IPS-15b (cell line): ENCODE measurements at regions not wholly inside any gene's neighbourhood (a gene's known extent, or its start where the extent isn't known, plus 50 kb on each side); places are given as distances from the start of the nearest gene placed in this dataset.

Source experiments
- H3K27me3 ChIP-seq: one replicate; pipeline ENCODE4 v1.6.1; 2013; ENCODE audit warnings: low read length; ENCODE audit not compliant: control insufficient read depth, insufficient read depth
- H3K36me3 ChIP-seq: one replicate; pipeline ENCODE4 v1.6.1; 2013; ENCODE audit warnings: low read length; ENCODE audit not compliant: control insufficient read depth, insufficient read depth
- H3K4me1 ChIP-seq: one replicate; pipeline ENCODE4 v1.6.1; 2013; ENCODE audit warnings: mild to moderate bottlenecking, low read length; ENCODE audit not compliant: control insufficient read depth, insufficient read depth
- H3K4me3 ChIP-seq: one replicate; pipeline ENCODE4 v1.5.1; 2013; ENCODE audit warnings: low read depth, low read length
- H3K9ac ChIP-seq: one replicate; pipeline ENCODE4 v1.6.1; 2013; ENCODE audit warnings: low read depth, mild to moderate bottlenecking, low read length
- H3K9me3 ChIP-seq: one replicate; pipeline ENCODE4 v1.6.1; 2013; ENCODE audit warnings: mild to moderate bottlenecking, low read length; ENCODE audit not compliant: control insufficient read depth, insufficient read depth

DNA sequence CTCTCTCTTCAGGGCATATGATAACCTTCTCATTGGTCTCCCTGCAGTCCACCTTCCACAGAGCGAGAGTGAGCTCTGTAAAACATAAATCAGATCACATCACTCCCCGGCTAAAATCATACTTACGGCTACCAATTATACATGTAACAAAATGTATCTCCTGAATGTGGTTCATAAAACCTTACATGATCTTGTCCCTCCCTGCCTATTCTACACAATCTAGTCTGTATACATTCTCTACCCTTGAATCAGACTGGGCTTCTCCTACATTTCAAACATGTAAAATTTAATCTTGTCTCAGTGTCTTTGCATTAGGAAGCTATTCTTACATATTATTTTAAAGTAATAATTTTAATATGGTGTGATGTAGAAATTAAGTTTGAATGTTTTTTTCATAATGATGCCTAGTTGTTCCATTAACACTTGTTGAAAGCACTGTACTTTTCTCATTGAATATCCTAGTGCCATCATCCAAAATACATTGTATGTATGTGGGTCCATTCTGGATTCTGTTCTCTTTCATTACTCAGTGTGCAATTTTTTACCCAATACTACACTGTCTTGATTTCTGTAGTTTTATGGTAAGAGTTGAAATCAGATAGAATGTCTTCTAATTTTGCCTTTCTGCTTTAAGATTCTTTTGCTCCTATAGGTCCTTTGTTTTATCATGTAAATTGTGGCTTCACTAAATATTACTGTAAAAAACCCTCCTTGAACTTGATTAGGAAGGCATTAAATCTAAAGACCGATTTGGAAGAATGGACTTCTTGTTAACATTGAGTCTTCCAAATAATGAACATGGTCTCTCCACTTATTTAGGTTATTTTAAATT, 403.3 kb upstream of the EPHA7 start:
- Histone ChIP-seq H3K9ac (no peak overlapping the region), H3K9me3 (no peaks in the 10 kb centered on the region), H3K27me3 (no peaks in the 10 kb centered on the region), H3K4me1 (no peaks in the 10 kb centered on the region), H3K36me3 (no peaks in the 10 kb centered on the region), H3K4me3 (no peak overlapping the region)

- Histone ChIP-seq H3K9ac (no peak overlapping the region), H3K9me3 (no peaks in the 10 kb centered on the region), H3K4me1 (no peaks in the 10 kb centered on the region)
Measured at GRCh38 chr6:93821953-93822352, 402.6 kb upstream of the EPHA7 start.

GRCh38 chr6:93820465-93821082, 401.2 kb upstream of the EPHA7 start:
- Histone ChIP-seq H3K9ac (no peak overlapping the region), H3K9me3 (no peaks in the 10 kb centered on the region), H3K36me3 (peaks cover 3% of the 10 kb centered on the region), H3K4me1 (no peaks in the 10 kb centered on the region), H3K4me3 (no peak overlapping the region), H3K27me3 (no peaks in the 10 kb centered on the region)

More at GRCh38 chr6:93821953-93822352, 402.6 kb upstream of the EPHA7 start:
- Histone ChIP-seq H3K4me3 (no peak overlapping the region), H3K27me3 (no peaks in the 10 kb centered on the region), H3K36me3 (no peaks in the 10 kb centered on the region)

DNA sequence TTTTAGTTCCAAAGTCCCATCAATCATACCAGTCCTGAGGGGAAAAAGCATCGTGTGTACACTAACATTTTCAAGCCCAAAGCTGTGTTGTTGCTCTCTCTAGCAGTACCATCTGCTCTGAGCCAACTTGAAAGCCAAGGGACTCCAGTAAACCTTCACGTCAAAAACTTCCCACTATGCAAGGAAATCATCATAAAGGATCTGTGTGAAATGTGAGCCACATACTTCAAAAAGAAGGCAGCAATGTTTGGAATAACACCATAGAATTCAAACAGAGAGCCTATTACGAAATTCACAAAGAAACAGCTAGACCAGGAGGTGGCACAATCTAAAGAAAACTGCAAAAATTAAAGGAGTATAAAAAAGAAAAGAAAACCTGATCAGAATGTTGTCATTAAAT, 399.8 kb upstream of the EPHA7 start:
- Histone ChIP-seq H3K36me3 (peaks cover 5% of the 10 kb centered on the region), H3K4me3 (no peak overlapping the region), H3K9me3 (no peaks in the 10 kb centered on the region), H3K9ac (no peak overlapping the region), H3K4me1 (no peaks in the 10 kb centered on the region), H3K27me3 (no peaks in the 10 kb centered on the region)

DNA sequence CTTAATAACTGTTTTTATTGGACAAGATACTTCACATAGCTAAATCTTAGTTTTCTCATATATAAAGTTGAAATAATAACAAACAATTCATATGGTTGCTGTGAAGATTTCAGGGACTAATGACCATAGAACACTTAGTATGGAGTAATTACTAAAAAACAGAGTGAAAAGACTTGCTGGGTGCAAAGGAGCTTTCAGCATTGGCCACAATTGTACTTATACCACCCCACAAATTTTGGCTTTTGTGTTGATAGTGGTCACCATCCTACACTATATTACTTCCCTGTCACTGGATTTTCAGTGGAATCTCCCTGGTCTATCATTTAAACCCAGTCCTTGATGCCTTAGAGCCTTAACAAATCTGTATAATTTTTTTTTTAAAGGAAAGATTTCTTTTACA, 398.6 kb upstream of the EPHA7 start:
- Histone ChIP-seq H3K36me3 (peaks cover 5% of the 10 kb centered on the region), H3K4me3 (no peak overlapping the region), H3K9me3 (no peaks in the 10 kb centered on the region), H3K9ac (no peak overlapping the region), H3K27me3 (no peaks in the 10 kb centered on the region), H3K4me1 (no peaks in the 10 kb centered on the region)

GRCh38 chr6:93806409-93807270, 387.3 kb upstream of the EPHA7 start:
- H3K36me3 ChIP-seq = no peaks in the 10 kb centered on the region
- H3K4me3 ChIP-seq = no peak overlapping the region
- H3K9ac ChIP-seq = no peak overlapping the region
- no peaks in the 10 kb centered on the region for H3K4me1 ChIP-seq
- H3K9me3 ChIP-seq = no peaks in the 10 kb centered on the region
- no peaks in the 10 kb centered on the region for H3K27me3 ChIP-seq

DNA sequence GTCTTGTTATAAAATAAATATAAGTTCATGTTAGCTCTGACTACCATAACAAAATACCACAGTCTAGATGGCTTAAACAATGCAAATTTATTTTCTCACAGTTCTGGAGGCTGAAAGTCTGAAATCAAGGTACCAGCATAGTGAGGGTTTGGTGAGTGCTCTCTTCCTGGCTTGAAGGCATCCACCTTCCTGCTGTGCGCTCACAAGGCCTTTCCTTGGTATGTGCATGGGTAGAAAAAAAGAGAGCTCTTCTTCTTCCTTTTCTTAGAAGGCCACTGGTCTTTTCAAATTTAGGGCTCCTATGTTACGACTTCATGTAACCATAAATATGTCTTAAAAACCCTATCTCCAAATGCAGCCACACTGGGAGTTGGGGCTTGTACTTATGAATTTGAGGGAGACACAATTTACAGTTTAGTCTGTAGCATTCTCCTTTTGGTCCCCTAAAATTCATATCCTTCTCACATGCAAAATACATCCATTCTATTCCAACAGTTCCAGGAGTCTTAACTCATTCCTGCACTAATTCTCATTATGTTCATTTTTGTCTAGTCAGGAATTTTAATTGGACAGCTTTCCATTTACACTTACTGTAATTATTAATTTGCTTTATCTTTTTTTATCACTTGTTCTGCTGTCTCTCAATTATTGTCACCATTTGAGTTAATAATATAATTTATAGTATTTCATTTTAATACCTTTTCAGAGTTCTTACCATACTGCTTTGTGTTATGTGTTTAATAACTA, 381.9 kb upstream of the EPHA7 start:
- Histone ChIP-seq H3K4me3 (no peak overlapping the region), H3K27me3 (no peaks in the 10 kb centered on the region), H3K36me3 (no peaks in the 10 kb centered on the region), H3K9me3 (no peaks in the 10 kb centered on the region), H3K9ac (no peak overlapping the region), H3K4me1 (peaks cover 4% of the 10 kb centered on the region)

- no peak overlapping the region for H3K4me3 ChIP-seq
- H3K4me1 ChIP-seq = peaks cover 4% of the 10 kb centered on the region
- H3K9me3 ChIP-seq = no peaks in the 10 kb centered on the region
- no peak overlapping the region for H3K9ac ChIP-seq
- H3K27me3 ChIP-seq = no peaks in the 10 kb centered on the region
- H3K36me3 ChIP-seq = no peaks in the 10 kb centered on the region
Measured at GRCh38 chr6:93799226-93799625, 379.9 kb upstream of the EPHA7 start.

- no peak overlapping the region for H3K4me3 ChIP-seq
- H3K27me3 ChIP-seq = no peaks in the 10 kb centered on the region
- H3K4me1 ChIP-seq = no peaks in the 10 kb centered on the region
- no peak overlapping the region for H3K9ac ChIP-seq
- no peaks in the 10 kb centered on the region for H3K36me3 ChIP-seq
- no peaks in the 10 kb centered on the region for H3K9me3 ChIP-seq
Measured at GRCh38 chr6:93794166-93794565, 374.8 kb upstream of the EPHA7 start.

DNA sequence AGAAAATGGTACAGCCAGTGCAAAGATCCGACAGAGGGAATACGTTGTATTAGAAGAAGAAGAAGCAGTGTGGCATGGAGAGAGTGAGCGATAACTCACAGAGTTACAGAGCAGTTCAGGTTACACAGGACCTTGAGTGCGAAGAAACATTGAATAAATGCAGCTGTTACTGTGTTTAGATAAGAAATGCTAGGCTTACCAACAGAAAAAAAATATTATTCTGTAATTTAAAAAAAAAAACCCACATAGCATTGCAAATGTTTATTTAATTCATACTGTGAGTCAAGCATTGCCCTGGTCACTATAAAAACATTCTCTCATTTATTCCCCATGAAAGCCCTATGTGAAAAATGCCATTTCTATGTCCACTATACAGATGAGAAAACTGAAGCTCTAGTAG, 373.4 kb upstream of the EPHA7 start:
- Histone ChIP-seq H3K9ac (no peak overlapping the region), H3K4me3 (no peak overlapping the region), H3K4me1 (peaks cover 2% of the 10 kb centered on the region), H3K27me3 (no peaks in the 10 kb centered on the region), H3K36me3 (no peaks in the 10 kb centered on the region), H3K9me3 (no peaks in the 10 kb centered on the region)

GRCh38 chr6:93790981-93791380, 371.6 kb upstream of the EPHA7 start:
- no peaks in the 10 kb centered on the region for H3K27me3 ChIP-seq
- H3K9ac ChIP-seq = no peak overlapping the region
- H3K9me3 ChIP-seq = no peaks in the 10 kb centered on the region
- no peak overlapping the region for H3K4me3 ChIP-seq
- peaks cover 15% of the 10 kb centered on the region for H3K4me1 ChIP-seq
- H3K36me3 ChIP-seq = no peaks in the 10 kb centered on the region
